CD14-positive monocyte (primary cell): ENCODE measurements at regions not wholly inside any gene's neighbourhood (a gene's known extent, or its start where the extent isn't known, plus 50 kb on each side); places are given as distances from the start of the nearest gene placed in this dataset.
A peak's percentile ranks its signal among the peaks of the same experiment; 100 is the strongest.

ENCODE experiments used
- DNase-seq, 3 donors: peaks; one replicate each; pipeline ENCODE4 v3.0.0-alpha.2; 2011 to 2022
- H2AFZ ChIP-seq: 2 replicates; pipeline ENCODE4 v1.6.0; 2012; ENCODE audit warnings: mild to moderate bottlenecking, low read depth, low read length, inconsistent platforms; ENCODE audit not compliant: insufficient read depth, poor library complexity, severe bottlenecking
- H3K27ac ChIP-seq, 2 donors: 1 replicate in 1 of 2; 2 replicates in 1 of 2; pipeline ENCODE4 v1.5.1; 2012 to 2013; ENCODE audit warnings: low read length in 2 of 2, control low read depth in 1 of 2, inconsistent platforms in 1 of 2, low read depth in 1 of 2, mild to moderate bottlenecking in 1 of 2
- H3K27me3 ChIP-seq, 2 donors: one replicate each; pipeline versions ENCODE4 v1.6.0 to v1.6.1; 2011 to 2013; ENCODE audit warnings: low read length in 2 of 2; ENCODE audit not compliant: control insufficient read depth in 2 of 2, insufficient read depth in 2 of 2
- H3K36me3 ChIP-seq, 2 donors: replicated peaks in 1 of 2; 1 replicate in 1 of 2; 2 replicates in 1 of 2; pipeline versions ENCODE4 v1.5.1 to v1.6.1; 2012 to 2013; ENCODE audit warnings: low read length in 2 of 2, control low read depth in 1 of 2, inconsistent platforms in 1 of 2, mild to moderate bottlenecking in 1 of 2; ENCODE audit not compliant: insufficient read depth in 2 of 2, control insufficient read depth in 1 of 2
- H3K4me1 ChIP-seq, 2 donors: 1 replicate in 1 of 2; 2 replicates in 1 of 2; pipeline versions ENCODE4 v1.5.1 to v1.6.1; 2012 to 2013; ENCODE audit warnings: low read length in 2 of 2, control low read depth in 1 of 2, inconsistent platforms in 1 of 2, mild to moderate bottlenecking in 1 of 2, moderate library complexity in 1 of 2; ENCODE audit not compliant: insufficient read depth in 2 of 2, control insufficient read depth in 1 of 2
- H3K4me2 ChIP-seq: replicated peaks from 2 replicates; pipeline ENCODE3; 2012; ENCODE audit warnings: low read length, moderate library complexity, mild to moderate bottlenecking; ENCODE audit not compliant: poor library complexity, severe bottlenecking; ENCODE audit errors: extremely low read depth
- H3K4me3 ChIP-seq, 3 experiments: fragments of 200-600 bp in 1 of 3; sonication (generic) in 1 of 3; replicated peaks in 1 of 3; 1 replicate in 2 of 3; 2 replicates in 1 of 3; pipeline ENCODE4 v1.5.1; 2011 to 2013; ENCODE audit warnings: low read length in 3 of 3, mild to moderate bottlenecking in 3 of 3, control low read depth in 2 of 3, low read depth in 2 of 3, inconsistent platforms in 1 of 3, moderate library complexity in 1 of 3
- H3K79me2 ChIP-seq: 2 replicates; pipeline ENCODE4 v1.6.0; 2012; ENCODE audit warnings: mild to moderate bottlenecking, control low read depth, inconsistent platforms, low read length, moderate library complexity; ENCODE audit not compliant: insufficient read depth
- H3K9ac ChIP-seq: 2 replicates; pipeline ENCODE4 v1.6.0; 2017; ENCODE audit warnings: low read length, mild to moderate bottlenecking; ENCODE audit not compliant: insufficient read depth, poor library complexity, severe bottlenecking
- H3K9me3 ChIP-seq, 2 donors: replicated peaks in 1 of 2; 1 replicate in 1 of 2; 2 replicates in 1 of 2; pipeline versions ENCODE4 v1.5.1 to v1.6.1; 2012 to 2013; ENCODE audit warnings: low read length in 2 of 2, control low read depth in 1 of 2; ENCODE audit not compliant: control insufficient read depth in 1 of 2, insufficient read depth in 1 of 2
- H4K20me1 ChIP-seq: 2 replicates; pipeline ENCODE4 v1.6.0; 2012; ENCODE audit warnings: mild to moderate bottlenecking, low read length, control low read depth, moderate library complexity; ENCODE audit not compliant: insufficient read depth
- H3K27ac Mint-ChIP-seq, 7 donors: one replicate each; pipeline ENCODE4 v1.8.0; 2020; ENCODE audit warnings: mild to moderate bottlenecking in 7 of 7, mixed read lengths in 7 of 7, moderate library complexity in 6 of 7, inconsistent platforms in 2 of 7
- H3K27me3 Mint-ChIP-seq, 3 donors: one replicate each; pipeline ENCODE4 v1.8.0; 2021 to 2022; ENCODE audit warnings: low read depth in 3 of 3, mild to moderate bottlenecking in 3 of 3, mixed read lengths in 3 of 3, moderate library complexity in 3 of 3, inconsistent platforms in 1 of 3
- H3K36me3 Mint-ChIP-seq, 2 donors: one replicate each; pipeline ENCODE4 v1.8.0; 2020; ENCODE audit warnings: mixed read lengths in 2 of 2, inconsistent platforms in 1 of 2, mild to moderate bottlenecking in 1 of 2
- H3K4me1 Mint-ChIP-seq: one replicate; pipeline ENCODE4 v1.8.0; 2020; ENCODE audit warnings: mild to moderate bottlenecking, mixed read lengths
- H3K4me3 Mint-ChIP-seq, 2 donors: one replicate each; pipeline ENCODE4 v1.8.0; 2020; ENCODE audit warnings: mild to moderate bottlenecking in 2 of 2, mixed read lengths in 2 of 2, moderate library complexity in 1 of 2
- H3K9me3 Mint-ChIP-seq, 7 donors: one replicate each; pipeline ENCODE4 v1.8.0; 2020 to 2022; ENCODE audit warnings: mixed read lengths in 7 of 7, mild to moderate bottlenecking in 6 of 7, moderate library complexity in 6 of 7, inconsistent platforms in 2 of 7
- CTCF ChIP-seq: fragments of 200-600 bp; IDR thresholded peaks from one replicate; pipeline ENCODE4 v1.8.0; 2022; ENCODE audit warnings: antibody characterized with exemption, mild to moderate bottlenecking
- WGBS: methylation state at CpG from one replicate; pipeline ENCODE4 v1.1.5; 2013; ENCODE audit warnings: missing lambda C conversion rate; ENCODE audit not compliant: insufficient coverage; 5-methylcytosine and 5-hydroxymethylcytosine counted together
- intact Hi-C, 2 donors: fragments of 100-400 bp; cut with micrococcal nuclease; formaldehyde crosslinking; loops; one replicate each; pipeline versions ENCODE4 v1.15.0 to v1.15.1; 2023

- no peaks in the 10 kb centered on the region for H3K36me3 ChIP-seq
- no peak for TF ChIP-seq CTCF
- H2AFZ ChIP-seq = no peak overlapping the region
- Mint-ChIP-seq H3K27me3 (peaks cover 0 to 4% (median 2%) of the 10 kb centered on the region in 3 donors), H3K27ac (peak overlapping the region in 1 of 7 donors; percentile 3), H3K4me3 (no peak overlapping the region), H3K36me3 (no peaks in the 10 kb centered on the region), H3K9me3 (peaks cover 0 to 11% (median 0%) of the 10 kb centered on the region in 7 donors), H3K4me1 (peaks cover 8% of the 10 kb centered on the region)
- peaks cover 6 to 11% of the 10 kb centered on the region in 2 donors for H3K4me1 ChIP-seq
- intact Hi-C loops = no loop called here
- no peaks in the 10 kb centered on the region for H4K20me1 ChIP-seq
- no peak for DNase-seq
- no peak overlapping the region for H3K27ac ChIP-seq
- H3K4me3 ChIP-seq = no peak overlapping the region
- no peak overlapping the region for H3K4me2 ChIP-seq
- H3K27me3 ChIP-seq = no peaks in the 10 kb centered on the region
- no peaks in the 10 kb centered on the region for H3K79me2 ChIP-seq
- no peak overlapping the region for H3K9ac ChIP-seq
- WGBS = 97% methylated on average over 5 of the region's 8 CpGs
- H3K9me3 ChIP-seq = peaks cover 0 to 10% of the 10 kb centered on the region in 2 donors
These were observed 391.7 kb downstream of the METTL4 start for GRCh38 chr18:2179498-2180183.

GRCh38 chr18:2180586-2180985 is 390.7 kb downstream of the METTL4 start:
- peak; percentile 17 to 40 (median 36) for DNase-seq
- Histone ChIP-seq H3K9ac (no peak overlapping the region), H3K79me2 (no peaks in the 10 kb centered on the region), H3K36me3 (no peaks in the 10 kb centered on the region), H4K20me1 (no peaks in the 10 kb centered on the region), H3K4me2 (no peak overlapping the region), H3K9me3 (peaks cover 0 to 10% of the 10 kb centered on the region in 2 donors), H3K4me1 (peaks cover 6 to 11% of the 10 kb centered on the region in 2 donors), H2AFZ (no peak overlapping the region), H3K27me3 (no peaks in the 10 kb centered on the region), H3K4me3 (no peak overlapping the region), H3K27ac (no peak overlapping the region)
- Mint-ChIP-seq H3K4me1 (peaks cover 8% of the 10 kb centered on the region), H3K9me3 (peaks cover 0 to 11% (median 0%) of the 10 kb centered on the region in 7 donors), H3K27me3 (peaks cover 0 to 4% (median 2%) of the 10 kb centered on the region in 3 donors), H3K27ac (peak overlapping the region in 1 of 7 donors; percentile 16), H3K4me3 (no peak overlapping the region), H3K36me3 (no peaks in the 10 kb centered on the region)
- intact Hi-C loops = no loop called here
- peak; percentile 1 for TF ChIP-seq CTCF
- WGBS = no CpG with 5 or more reads among the region's 1 CpG
